Astrocyte (in vitro differentiated cells and primary cell): ENCODE measurements at regions not wholly inside any gene's neighbourhood (a gene's known extent, or its start where the extent isn't known, plus 50 kb on each side); places are given as distances from the start of the nearest gene placed in this dataset.

Experiments
- EZH2 ChIP-seq: IDR thresholded peaks from 2 replicates; pipeline ENCODE4 v1.6.1; 2012; ENCODE audit warnings: mild to moderate bottlenecking, low read length, inconsistent platforms; ENCODE audit not compliant: insufficient read depth
- TF ChIP-seq, protein P1 (sequence below): IDR thresholded peaks from 2 replicates; pipeline ENCODE4 v1.5.1; 2011; ENCODE audit warnings: low read depth, mild to moderate bottlenecking, inconsistent platforms, low read length, moderate library complexity; ENCODE audit not compliant: insufficient read depth

DNA sequence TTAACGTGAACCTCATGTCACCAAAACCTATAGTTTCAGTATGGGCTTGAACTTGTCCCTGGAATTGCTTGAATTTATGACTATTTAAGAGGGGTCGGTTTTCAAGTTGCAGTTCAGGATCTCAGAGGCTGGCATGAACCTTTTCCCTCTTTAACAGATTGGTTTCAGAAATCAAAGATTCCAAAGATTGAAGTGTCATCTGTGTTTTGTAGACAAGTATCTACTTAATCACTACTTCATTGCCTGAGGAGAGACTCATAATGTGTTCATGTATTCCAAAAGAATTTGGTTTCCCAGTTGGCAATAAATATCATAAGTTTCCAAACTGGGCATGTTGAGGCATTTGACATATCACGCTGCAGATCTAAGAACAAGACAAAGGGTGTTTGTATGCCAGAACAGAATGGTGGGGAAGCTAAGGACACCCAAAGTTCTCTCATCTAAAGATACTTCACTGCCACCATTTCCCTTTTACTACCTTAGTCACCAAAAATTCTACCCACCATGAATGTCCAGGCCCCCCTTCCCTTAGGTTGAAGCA lies 199.5 kb downstream of the NUAK1 start:
- TF ChIP-seq, protein P1, sequence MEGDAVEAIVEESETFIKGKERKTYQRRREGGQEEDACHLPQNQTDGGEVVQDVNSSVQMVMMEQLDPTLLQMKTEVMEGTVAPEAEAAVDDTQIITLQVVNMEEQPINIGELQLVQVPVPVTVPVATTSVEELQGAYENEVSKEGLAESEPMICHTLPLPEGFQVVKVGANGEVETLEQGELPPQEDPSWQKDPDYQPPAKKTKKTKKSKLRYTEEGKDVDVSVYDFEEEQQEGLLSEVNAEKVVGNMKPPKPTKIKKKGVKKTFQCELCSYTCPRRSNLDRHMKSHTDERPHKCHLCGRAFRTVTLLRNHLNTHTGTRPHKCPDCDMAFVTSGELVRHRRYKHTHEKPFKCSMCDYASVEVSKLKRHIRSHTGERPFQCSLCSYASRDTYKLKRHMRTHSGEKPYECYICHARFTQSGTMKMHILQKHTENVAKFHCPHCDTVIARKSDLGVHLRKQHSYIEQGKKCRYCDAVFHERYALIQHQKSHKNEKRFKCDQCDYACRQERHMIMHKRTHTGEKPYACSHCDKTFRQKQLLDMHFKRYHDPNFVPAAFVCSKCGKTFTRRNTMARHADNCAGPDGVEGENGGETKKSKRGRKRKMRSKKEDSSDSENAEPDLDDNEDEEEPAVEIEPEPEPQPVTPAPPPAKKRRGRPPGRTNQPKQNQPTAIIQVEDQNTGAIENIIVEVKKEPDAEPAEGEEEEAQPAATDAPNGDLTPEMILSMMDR = no peak
- TF ChIP-seq EZH2 = no peak
